Liver (tissue), 8 donors: ENCODE measurements at regions not wholly inside any gene's neighbourhood (a gene's known extent, or its start where the extent isn't known, plus 50 kb on each side); places are given as distances from the start of the nearest gene placed in this dataset.

ENCODE experiments used
- DNase-seq: peaks from one replicate; pipeline ENCODE4 v3.0.0-alpha.2; 2017; ENCODE audit warnings: low spot score
- H3K27ac ChIP-seq, 2 donors: one replicate each; pipeline ENCODE4 v1.7.0; 2013; ENCODE audit warnings: inconsistent platforms in 2 of 2, low read length in 2 of 2, control low read depth in 1 of 2, low read depth in 1 of 2, mild to moderate bottlenecking in 1 of 2
- H3K27me3 ChIP-seq, 4 donors: one replicate each; pipeline versions ENCODE4 v1.6.1 to v1.7.0; 2013; ENCODE audit warnings: low read length in 3 of 4, inconsistent platforms in 1 of 4, mild to moderate bottlenecking in 1 of 4, moderate library complexity in 1 of 4; ENCODE audit not compliant: control insufficient read depth in 4 of 4, insufficient read depth in 4 of 4
- H3K36me3 ChIP-seq, 4 donors: one replicate each; pipeline versions ENCODE4 v1.6.1 to v1.7.0; 2013; ENCODE audit warnings: low read length in 3 of 4, mild to moderate bottlenecking in 3 of 4, low read depth in 1 of 4, moderate library complexity in 1 of 4; ENCODE audit not compliant: control insufficient read depth in 4 of 4, insufficient read depth in 3 of 4
- H3K4me1 ChIP-seq, 4 donors: one replicate each; pipeline versions ENCODE4 v1.6.1 to v1.7.0; 2013; ENCODE audit warnings: low read length in 3 of 4, mild to moderate bottlenecking in 3 of 4, moderate library complexity in 1 of 4; ENCODE audit not compliant: control insufficient read depth in 4 of 4, insufficient read depth in 4 of 4
- H3K4me3 ChIP-seq, 3 donors: one replicate each; pipeline versions ENCODE4 v1.6.1 to v1.7.0; 2013; ENCODE audit warnings: low read length in 3 of 3, control low read depth in 1 of 3, low read depth in 1 of 3, mild to moderate bottlenecking in 1 of 3
- H3K9ac ChIP-seq, 2 donors: one replicate each; pipeline ENCODE4 v1.7.0; 2013; ENCODE audit warnings: low read length in 2 of 2, mild to moderate bottlenecking in 2 of 2, moderate library complexity in 2 of 2, control low read depth in 1 of 2, low read depth in 1 of 2
- H3K9me3 ChIP-seq, 4 donors: one replicate each; pipeline versions ENCODE4 v1.6.1 to v1.7.0; 2013; ENCODE audit warnings: low read length in 3 of 4; ENCODE audit not compliant: control insufficient read depth in 4 of 4
- EGR1 ChIP-seq, 2 donors: IDR thresholded peaks; 2 replicates each; pipeline ENCODE4 v1.6.1; 2016 to 2018; ENCODE audit warnings: antibody characterized with exemption in 2 of 2, low read depth in 2 of 2
- FOXA1 ChIP-seq: IDR thresholded peaks from 2 replicates; pipeline ENCODE4 v1.6.1; 2016; ENCODE audit warnings: antibody characterized with exemption
- FOXA2 ChIP-seq: IDR thresholded peaks from 2 replicates; pipeline ENCODE4 v1.6.1; 2016; ENCODE audit warnings: antibody characterized with exemption
- GABPA ChIP-seq, 2 donors: IDR thresholded peaks in 1 of 2; conservative IDR thresholded peaks in 1 of 2; 2 replicates each; pipeline ENCODE4 v1.6.1; 2016; ENCODE audit warnings: antibody characterized with exemption in 2 of 2, mild to moderate bottlenecking in 1 of 2, moderate library complexity in 1 of 2
- HNF4A ChIP-seq, 2 donors: conservative IDR thresholded peaks; 2 replicates each; pipeline ENCODE4 v1.6.1; 2016; ENCODE audit warnings: antibody characterized with exemption in 2 of 2, mild to moderate bottlenecking in 2 of 2
- HNF4G ChIP-seq: IDR thresholded peaks from 2 replicates; pipeline ENCODE4 v1.6.1; 2016; ENCODE audit warnings: antibody characterized with exemption
- JUND ChIP-seq, 2 donors: IDR thresholded peaks; 2 replicates each; pipeline ENCODE4 v1.6.1; 2016; ENCODE audit warnings: antibody characterized with exemption in 2 of 2
- MAX ChIP-seq: IDR thresholded peaks from 2 replicates; pipeline ENCODE4 v1.6.1; 2016; ENCODE audit warnings: antibody characterized with exemption
- NR2F2 ChIP-seq: IDR thresholded peaks from 2 replicates; pipeline ENCODE4 v1.6.1; 2016; ENCODE audit warnings: antibody characterized with exemption
- RAD21 ChIP-seq, 2 donors: IDR thresholded peaks; 2 replicates each; pipeline ENCODE4 v1.6.1; 2016; ENCODE audit warnings: antibody characterized with exemption in 2 of 2, mild to moderate bottlenecking in 2 of 2
- REST ChIP-seq: IDR thresholded peaks from 2 replicates; pipeline ENCODE4 v1.6.1; 2016; ENCODE audit warnings: antibody characterized with exemption, mild to moderate bottlenecking
- RXRA ChIP-seq, 2 donors: IDR thresholded peaks; 2 replicates each; pipeline ENCODE4 v1.6.1; 2017 to 2018; ENCODE audit warnings: antibody characterized with exemption in 2 of 2, mild to moderate bottlenecking in 1 of 2
- SP1 ChIP-seq: IDR thresholded peaks from 2 replicates; pipeline ENCODE4 v1.6.1; 2018; ENCODE audit warnings: antibody characterized with exemption, mild to moderate bottlenecking
- TAF1 ChIP-seq: conservative IDR thresholded peaks from 2 replicates; pipeline ENCODE4 v1.6.1; 2016; ENCODE audit warnings: antibody characterized with exemption, mild to moderate bottlenecking
- YY1 ChIP-seq: IDR thresholded peaks from 2 replicates; pipeline ENCODE4 v1.6.1; 2016; ENCODE audit warnings: antibody characterized with exemption, mild to moderate bottlenecking
- ZBTB33 ChIP-seq: IDR thresholded peaks from 2 replicates; pipeline ENCODE4 v1.6.1; 2016; ENCODE audit warnings: antibody characterized with exemption
- WGBS: extraction: QIAGEN DNeasy Blood & Tissue Kit; methylation state at CpG from one replicate; pipeline ENCODE4 v1.1.7; 2013; 5-methylcytosine and 5-hydroxymethylcytosine counted together
- TF ChIP-seq, protein P1 (sequence below): fragments of 150-350 bp; IDR thresholded peaks from 2 replicates; pipeline ENCODE4 v1.5.1; 2017; ENCODE audit warnings: improper control_type of control experiment, low read depth, low read length; ENCODE audit not compliant: missing input control
- TF ChIP-seq, protein P2 (sequence below): IDR thresholded peaks from 2 replicates; pipeline ENCODE4 v1.6.1; 2016; ENCODE audit warnings: antibody characterized with exemption
- donor health status: healthy.
- donor health status: healthy.
- donor health status: healthy.
- donor health status: healthy.
- donor health status: healthy.

- Histone ChIP-seq H3K36me3 (no peaks in the 10 kb centered on the region), H3K27me3 (no peaks in the 10 kb centered on the region), H3K4me3 (no peak overlapping the region), H3K4me1 (no peaks in the 10 kb centered on the region), H3K9ac (no peak overlapping the region), H3K27ac (no peak overlapping the region), H3K9me3 (no peaks in the 10 kb centered on the region)
- TF ChIP-seq HNF4G: no peak
- no peak for TF ChIP-seq NR2F2
- no peak for TF ChIP-seq FOXA2
- TF ChIP-seq, protein P1, sequence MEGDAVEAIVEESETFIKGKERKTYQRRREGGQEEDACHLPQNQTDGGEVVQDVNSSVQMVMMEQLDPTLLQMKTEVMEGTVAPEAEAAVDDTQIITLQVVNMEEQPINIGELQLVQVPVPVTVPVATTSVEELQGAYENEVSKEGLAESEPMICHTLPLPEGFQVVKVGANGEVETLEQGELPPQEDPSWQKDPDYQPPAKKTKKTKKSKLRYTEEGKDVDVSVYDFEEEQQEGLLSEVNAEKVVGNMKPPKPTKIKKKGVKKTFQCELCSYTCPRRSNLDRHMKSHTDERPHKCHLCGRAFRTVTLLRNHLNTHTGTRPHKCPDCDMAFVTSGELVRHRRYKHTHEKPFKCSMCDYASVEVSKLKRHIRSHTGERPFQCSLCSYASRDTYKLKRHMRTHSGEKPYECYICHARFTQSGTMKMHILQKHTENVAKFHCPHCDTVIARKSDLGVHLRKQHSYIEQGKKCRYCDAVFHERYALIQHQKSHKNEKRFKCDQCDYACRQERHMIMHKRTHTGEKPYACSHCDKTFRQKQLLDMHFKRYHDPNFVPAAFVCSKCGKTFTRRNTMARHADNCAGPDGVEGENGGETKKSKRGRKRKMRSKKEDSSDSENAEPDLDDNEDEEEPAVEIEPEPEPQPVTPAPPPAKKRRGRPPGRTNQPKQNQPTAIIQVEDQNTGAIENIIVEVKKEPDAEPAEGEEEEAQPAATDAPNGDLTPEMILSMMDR: no peak
- TF ChIP-seq FOXA1: no peak
- no peak for TF ChIP-seq GABPA (IDR thresholded peaks at IDR 0.05 in 1 of 2, conservative IDR thresholded peaks at IDR 0.05 in 1 of 2)
- TF ChIP-seq TAF1: no peak
- no peak for TF ChIP-seq YY1
- TF ChIP-seq REST: no peak
- no peak for TF ChIP-seq ZBTB33
- no peak for TF ChIP-seq JUND (IDR thresholded peaks at IDR 0.05)
- TF ChIP-seq HNF4A (conservative IDR thresholded peaks at IDR 0.05): no peak
- TF ChIP-seq EGR1 (IDR thresholded peaks at IDR 0.05; ENCODE audit: low read depth in 2 of 2): no peak
- no peak for TF ChIP-seq SP1
- TF ChIP-seq RXRA (IDR thresholded peaks at IDR 0.05): no peak
- no peak for TF ChIP-seq RAD21 (IDR thresholded peaks at IDR 0.05)
- no peak for TF ChIP-seq MAX
- TF ChIP-seq, protein P2, sequence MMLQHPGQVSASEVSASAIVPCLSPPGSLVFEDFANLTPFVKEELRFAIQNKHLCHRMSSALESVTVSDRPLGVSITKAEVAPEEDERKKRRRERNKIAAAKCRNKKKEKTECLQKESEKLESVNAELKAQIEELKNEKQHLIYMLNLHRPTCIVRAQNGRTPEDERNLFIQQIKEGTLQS: no peak
- DNase-seq: no peak
- WGBS: 75% methylated on average over 4 of the region's 4 CpGs
Observed at GRCh38 chr2:155662224-155662623, 670.3 kb downstream of the NR4A2 start.

DNA sequence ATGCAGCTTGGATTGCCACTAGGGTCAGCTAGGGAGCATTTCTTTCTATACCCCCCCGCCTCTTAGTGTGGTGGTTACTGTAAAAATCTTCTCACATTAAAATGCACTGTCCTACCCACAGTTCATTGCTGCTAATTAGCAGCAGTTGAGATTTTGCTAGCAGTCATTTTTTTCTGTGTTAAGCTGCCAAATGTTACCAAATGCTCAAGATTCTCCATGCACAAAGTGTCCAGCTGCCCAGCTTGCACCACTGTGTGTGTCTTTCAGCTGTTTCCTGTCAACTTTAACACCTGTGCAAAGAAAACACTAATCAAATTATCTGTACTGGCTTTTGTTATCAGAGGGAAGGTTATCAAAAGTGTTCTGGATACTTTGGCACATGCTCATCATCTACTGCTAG is 679.3 kb downstream of the NR4A2 start:
- 66% methylated on average over 1 of the region's 1 CpG for WGBS
- no peaks in the 10 kb centered on the region for H3K27me3 ChIP-seq
- no peak overlapping the region for H3K9ac ChIP-seq
- TF ChIP-seq RAD21 (IDR thresholded peaks at IDR 0.05) (no peak), FOXA1 (no peak), TAF1 (no peak), MAX (no peak), EGR1 (IDR thresholded peaks at IDR 0.05; ENCODE audit: low read depth in 2 of 2) (no peak), FOXA2 (no peak), REST (no peak)
- TF ChIP-seq, protein P2: no peak
- DNase-seq: no peak
- no peak overlapping the region for H3K4me3 ChIP-seq
- no peaks in the 10 kb centered on the region for H3K4me1 ChIP-seq
- H3K36me3 ChIP-seq: no peaks in the 10 kb centered on the region
- H3K27ac ChIP-seq: no peak overlapping the region
- no peaks in the 10 kb centered on the region for H3K9me3 ChIP-seq
